ENCODE measurements at regions not wholly inside any gene's neighbourhood (a gene's known extent, or its start where the extent isn't known, plus 50 kb on each side); places are given as distances from the start of the nearest gene placed in this dataset.

GRCh38 chr12:40560848-40561247 is 131.4 kb upstream of the CNTN1 start:
- H3K27me3 ChIP-seq (ENCODE audit: control insufficient read depth in 2 of 2, insufficient read depth in 2 of 2, low read length in 2 of 2): no peaks in the 10 kb centered on the region
- no peak overlapping the region for H3K27ac ChIP-seq (ENCODE audit: low read depth in 1 of 2, low read length in 2 of 2)
- no peak for DNase-seq
- H3K4me3 Mint-ChIP-seq: no peak overlapping the region
- H3K9me3 ChIP-seq (replicated peaks in 1 of 2; ENCODE audit: control insufficient read depth in 1 of 2, insufficient read depth in 1 of 2, low read length in 2 of 2): no peaks in the 10 kb centered on the region
- WGBS (ENCODE audit: insufficient coverage): no CpG with 5 or more reads among the region's 1 CpG
- no peaks in the 10 kb centered on the region for H3K4me1 ChIP-seq (ENCODE audit: control insufficient read depth in 1 of 2, insufficient read depth in 2 of 2, low read length in 2 of 2)
- H3K4me1 Mint-ChIP-seq: no peaks in the 10 kb centered on the region
- H3K79me2 ChIP-seq (ENCODE audit: insufficient read depth, low read length): no peaks in the 10 kb centered on the region
- no peaks in the 10 kb centered on the region for H3K36me3 Mint-ChIP-seq
- H3K4me2 ChIP-seq (replicated peaks; ENCODE audit: extremely low read depth, low read length, poor library complexity, severe bottlenecking): no peak overlapping the region
- H3K4me3 ChIP-seq (replicated peaks in 1 of 3; ENCODE audit: low read depth in 2 of 3, low read length in 3 of 3): no peak overlapping the region
- H3K9me3 Mint-ChIP-seq: no peaks in the 10 kb centered on the region
- no peak overlapping the region for H3K27ac Mint-ChIP-seq
- H3K27me3 Mint-ChIP-seq (ENCODE audit: low read depth in 3 of 3): peaks cover 0 to 2% (median 0%) of the 10 kb centered on the region in 3 donors
- intact Hi-C loops (cut with micrococcal nuclease): no loop called here
- no peaks in the 10 kb centered on the region for H4K20me1 ChIP-seq (ENCODE audit: insufficient read depth, low read length)
- no peak for TF ChIP-seq CTCF (IDR thresholded peaks at IDR 0.05)
- no peaks in the 10 kb centered on the region for H3K36me3 ChIP-seq (replicated peaks in 1 of 2; ENCODE audit: control insufficient read depth in 1 of 2, insufficient read depth in 2 of 2, low read length in 2 of 2)
- no peak overlapping the region for H2AFZ ChIP-seq (ENCODE audit: insufficient read depth, low read depth, low read length, poor library complexity, severe bottlenecking)
- no peak overlapping the region for H3K9ac ChIP-seq (ENCODE audit: insufficient read depth, low read length, poor library complexity, severe bottlenecking)

- WGBS (ENCODE audit: insufficient coverage): no CpG with 5 or more reads among the region's 4 CpGs
- H2AFZ ChIP-seq (ENCODE audit: insufficient read depth, low read depth, low read length, poor library complexity, severe bottlenecking): no peak overlapping the region
- no peaks in the 10 kb centered on the region for H4K20me1 ChIP-seq (ENCODE audit: insufficient read depth, low read length)
Observed at GRCh38 chr12:40561395-40561966, 130.8 kb upstream of the CNTN1 start.

More at GRCh38 chr12:40561395-40561966, 130.8 kb upstream of the CNTN1 start:
- Mint-ChIP-seq H3K27ac (no peak overlapping the region), H3K9me3 (no peaks in the 10 kb centered on the region), H3K36me3 (no peaks in the 10 kb centered on the region), H3K4me1 (no peaks in the 10 kb centered on the region), H3K4me3 (no peak overlapping the region), H3K27me3 (ENCODE audit: low read depth in 3 of 3) (peaks cover 0 to 2% (median 0%) of the 10 kb centered on the region in 3 donors)
- H3K79me2 ChIP-seq (ENCODE audit: insufficient read depth, low read length): no peaks in the 10 kb centered on the region
- no peaks in the 10 kb centered on the region for H3K4me1 ChIP-seq (ENCODE audit: control insufficient read depth in 1 of 2, insufficient read depth in 2 of 2, low read length in 2 of 2)
- no peaks in the 10 kb centered on the region for H3K9me3 ChIP-seq (replicated peaks in 1 of 2; ENCODE audit: control insufficient read depth in 1 of 2, insufficient read depth in 1 of 2, low read length in 2 of 2)
- H3K27ac ChIP-seq (ENCODE audit: low read depth in 1 of 2, low read length in 2 of 2): no peak overlapping the region
- no peak overlapping the region for H3K9ac ChIP-seq (ENCODE audit: insufficient read depth, low read length, poor library complexity, severe bottlenecking)
- intact Hi-C loops (cut with micrococcal nuclease): no loop called here
- no peak overlapping the region for H3K4me2 ChIP-seq (replicated peaks; ENCODE audit: extremely low read depth, low read length, poor library complexity, severe bottlenecking)
- no peaks in the 10 kb centered on the region for H3K36me3 ChIP-seq (replicated peaks in 1 of 2; ENCODE audit: control insufficient read depth in 1 of 2, insufficient read depth in 2 of 2, low read length in 2 of 2)
- H3K27me3 ChIP-seq (ENCODE audit: control insufficient read depth in 2 of 2, insufficient read depth in 2 of 2, low read length in 2 of 2): no peaks in the 10 kb centered on the region
- no peak for TF ChIP-seq CTCF (IDR thresholded peaks at IDR 0.05)
- no peak overlapping the region for H3K4me3 ChIP-seq (replicated peaks in 1 of 3; ENCODE audit: low read depth in 2 of 3, low read length in 3 of 3)
- no peak for DNase-seq

Measured in CD14-positive monocyte (primary cell).